ENCODE measurements at regions not wholly inside any gene's neighbourhood (a gene's known extent, or its start where the extent isn't known, plus 50 kb on each side); places are given as distances from the start of the nearest gene placed in this dataset.

GRCh38 chr7:16970732-16971482 lies 89.1 kb upstream of the AGR3 start:
- Histone ChIP-seq H4K20me1 (ENCODE audit: insufficient read depth) (no peaks in the 10 kb centered on the region), H3K4me1 (ENCODE audit: low read depth, poor library complexity, severe bottlenecking) (no peaks in the 10 kb centered on the region), H3K9ac (no peak overlapping the region), H3K27me3 (ENCODE audit: insufficient read depth, low read depth) (no peaks in the 10 kb centered on the region), H3K27ac (no peak overlapping the region), H2AFZ (ENCODE audit: low read depth) (no peak overlapping the region), H3K79me2 (ENCODE audit: insufficient read depth, low read depth) (no peaks in the 10 kb centered on the region), H3K4me2 (no peak overlapping the region), H3K36me3 (ENCODE audit: insufficient read depth) (no peaks in the 10 kb centered on the region), H3K4me3 (IDR thresholded peaks at IDR 0.05; ENCODE audit: insufficient read depth, low read depth, low read length) (no peak overlapping the region)
- TF ChIP-seq CTCF (conservative IDR thresholded peaks at IDR 0.05; ENCODE audit: low read depth, low read length): no peak

- no peak for TF ChIP-seq CTCF (conservative IDR thresholded peaks at IDR 0.05; ENCODE audit: low read depth, low read length)
- Histone ChIP-seq H3K27me3 (ENCODE audit: insufficient read depth, low read depth) (no peaks in the 10 kb centered on the region), H3K4me1 (ENCODE audit: low read depth, poor library complexity, severe bottlenecking) (no peaks in the 10 kb centered on the region), H3K27ac (no peak overlapping the region), H2AFZ (ENCODE audit: low read depth) (no peak overlapping the region), H3K9ac (no peak overlapping the region), H3K4me3 (IDR thresholded peaks at IDR 0.05; ENCODE audit: insufficient read depth, low read depth, low read length) (no peak overlapping the region), H3K79me2 (ENCODE audit: insufficient read depth, low read depth) (no peaks in the 10 kb centered on the region), H4K20me1 (ENCODE audit: insufficient read depth) (no peaks in the 10 kb centered on the region), H3K36me3 (ENCODE audit: insufficient read depth) (no peaks in the 10 kb centered on the region), H3K4me2 (no peak overlapping the region)
Observed at GRCh38 chr7:16975712-16976111, 93.9 kb upstream of the AGR3 start.

- Histone ChIP-seq H4K20me1 (ENCODE audit: insufficient read depth) (no peaks in the 10 kb centered on the region), H3K27ac (no peak overlapping the region), H3K4me1 (ENCODE audit: low read depth, poor library complexity, severe bottlenecking) (no peaks in the 10 kb centered on the region), H3K36me3 (ENCODE audit: insufficient read depth) (no peaks in the 10 kb centered on the region), H3K4me3 (IDR thresholded peaks at IDR 0.05; ENCODE audit: insufficient read depth, low read depth, low read length) (no peak overlapping the region), H3K27me3 (ENCODE audit: insufficient read depth, low read depth) (no peaks in the 10 kb centered on the region), H3K4me2 (no peak overlapping the region), H3K79me2 (ENCODE audit: insufficient read depth, low read depth) (no peaks in the 10 kb centered on the region), H3K9ac (no peak overlapping the region), H2AFZ (ENCODE audit: low read depth) (no peak overlapping the region)
- no peak for TF ChIP-seq CTCF (conservative IDR thresholded peaks at IDR 0.05; ENCODE audit: low read depth, low read length)
Observed at GRCh38 chr7:16978358-16979244, 96.8 kb upstream of the AGR3 start.

- H3K4me2 ChIP-seq: no peak overlapping the region
- H3K27ac ChIP-seq: no peak overlapping the region
- no peak for TF ChIP-seq CTCF (conservative IDR thresholded peaks at IDR 0.05; ENCODE audit: low read depth, low read length)
- no peaks in the 10 kb centered on the region for H3K4me1 ChIP-seq (ENCODE audit: low read depth, poor library complexity, severe bottlenecking)
- H3K4me3 ChIP-seq (IDR thresholded peaks at IDR 0.05; ENCODE audit: insufficient read depth, low read depth, low read length): no peak overlapping the region
- no peaks in the 10 kb centered on the region for H4K20me1 ChIP-seq (ENCODE audit: insufficient read depth)
- no peaks in the 10 kb centered on the region for H3K27me3 ChIP-seq (ENCODE audit: insufficient read depth, low read depth)
- no peak overlapping the region for H2AFZ ChIP-seq (ENCODE audit: low read depth)
- H3K79me2 ChIP-seq (ENCODE audit: insufficient read depth, low read depth): no peaks in the 10 kb centered on the region
- no peaks in the 10 kb centered on the region for H3K36me3 ChIP-seq (ENCODE audit: insufficient read depth)
- no peak overlapping the region for H3K9ac ChIP-seq
Observed at GRCh38 chr7:16980539-16980938, 98.8 kb upstream of the AGR3 start.
